Sigmoid colon (tissue), 4 donors: ENCODE measurements at regions not wholly inside any gene's neighbourhood (a gene's known extent, or its start where the extent isn't known, plus 50 kb on each side); places are given as distances from the start of the nearest gene placed in this dataset.

Experiments used
- CTCF ChIP-seq, 4 experiments: fragments of 450-650 bp in 3 of 4; fragments of 200-600 bp in 1 of 4; IDR thresholded peaks; one replicate each; pipeline ENCODE4 v1.5.1; 2016 to 2019; ENCODE audit warnings: antibody characterized with exemption in 4 of 4, mild to moderate bottlenecking in 3 of 4, moderate library complexity in 2 of 4
- EP300 ChIP-seq, 4 donors: sonication (generic); formaldehyde crosslinking; IDR thresholded peaks; one replicate each; pipeline ENCODE4 v1.6.1; 2017; ENCODE audit warnings: antibody characterized with exemption in 4 of 4
- POLR2A ChIP-seq, 2 donors: fragments of 450-650 bp; IDR thresholded peaks; one replicate each; pipeline ENCODE4 v1.6.1; 2016; ENCODE audit warnings: antibody characterized with exemption in 2 of 2, mild to moderate bottlenecking in 2 of 2, moderate library complexity in 2 of 2
- POLR2AphosphoS5 ChIP-seq, 4 donors: sonication (generic); formaldehyde crosslinking; IDR thresholded peaks; one replicate each; pipeline ENCODE4 v1.6.1; 2017; ENCODE audit warnings: antibody characterized with exemption in 4 of 4

DNA sequence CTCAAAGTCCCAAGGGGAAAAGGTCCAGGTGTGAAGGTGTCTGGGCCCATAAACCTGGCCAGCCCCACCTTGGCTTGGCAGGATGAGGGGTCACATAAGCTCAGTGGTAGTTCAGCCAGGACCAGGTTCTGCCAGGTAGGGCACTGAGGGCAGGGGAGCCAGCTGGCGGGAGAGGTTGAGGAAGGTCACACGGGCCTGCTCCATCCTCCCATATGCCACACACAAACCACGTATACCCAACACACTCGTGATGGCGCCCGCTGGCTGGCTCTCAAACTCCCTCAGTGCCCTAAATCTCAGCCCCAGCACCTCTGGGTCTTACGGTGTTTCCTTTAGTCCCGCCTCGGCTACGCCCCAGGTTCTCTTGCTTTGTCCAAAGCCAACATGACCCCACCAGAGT, 160.5 kb downstream of the ZFP36L2 start:
- no peak for TF ChIP-seq CTCF (IDR thresholded peaks at IDR 0.05)
- no peak for TF ChIP-seq POLR2A (IDR thresholded peaks at IDR 0.05)
- TF ChIP-seq POLR2AphosphoS5 (IDR thresholded peaks at IDR 0.05): no peak
- TF ChIP-seq EP300 (IDR thresholded peaks at IDR 0.05): no peak
